BJ (cell line): ENCODE measurements at regions not wholly inside any gene's neighbourhood (a gene's known extent, or its start where the extent isn't known, plus 50 kb on each side); places are given as distances from the start of the nearest gene placed in this dataset.

Source experiments
- CTCF ChIA-PET: fragments of 350-600 bp; formaldehyde crosslinking; extraction: SDS; loops from one replicate; lab custom pipeline; 2021; ENCODE audit warnings: antibody characterized with exemption, inconsistent platforms; lab: Yijun Ruan, JAX
- POLR2A ChIA-PET: fragments of 300-600 bp; sonication (Branson Sonifier 250); formaldehyde crosslinking; extraction: SDS; loops from one replicate; lab custom pipeline; 2021; ENCODE audit warnings: antibody characterized with exemption; lab: Charles Lee
- DNase-seq: peaks from one replicate; pipeline ENCODE4 v3.0.0-alpha.2; 2011; ENCODE audit warnings: low read depth
- H3K27me3 ChIP-seq: 2 replicates; pipeline ENCODE4 v1.6.0; 2011; ENCODE audit warnings: low read length; ENCODE audit not compliant: control insufficient read depth, insufficient read depth
- H3K36me3 ChIP-seq: 2 replicates; pipeline ENCODE4 v1.5.1; 2011; ENCODE audit warnings: low read length; ENCODE audit not compliant: control insufficient read depth, insufficient read depth
- H3K4me3 ChIP-seq: 2 replicates; pipeline ENCODE4 v1.5.1; 2011; ENCODE audit warnings: low read depth, mild to moderate bottlenecking, control low read depth, low read length
- TF ChIP-seq, protein P1 (sequence below): IDR thresholded peaks from 2 replicates; pipeline ENCODE4 v1.5.1; 2011; ENCODE audit warnings: low read depth, mild to moderate bottlenecking, control low read depth, inconsistent platforms, low read length, moderate library complexity; ENCODE audit not compliant: insufficient read depth

DNA sequence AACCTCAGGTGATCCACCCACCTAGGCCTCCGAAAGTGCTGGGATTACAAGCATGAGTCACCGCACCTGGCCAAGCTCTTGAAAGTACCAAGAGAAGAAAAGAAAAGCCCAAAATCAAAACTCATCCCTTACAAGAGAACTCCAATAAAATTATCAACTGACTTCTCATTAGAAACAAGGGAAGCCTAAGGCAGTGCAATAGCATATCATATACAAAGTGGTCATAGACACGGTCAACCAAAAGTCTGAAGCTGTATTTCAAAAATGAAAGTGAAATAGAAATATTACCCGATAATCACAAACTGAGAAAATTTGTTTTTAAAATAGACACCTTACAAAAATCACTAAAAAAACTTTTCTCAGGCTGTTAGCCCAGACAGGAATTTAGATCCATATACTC lies 1321.1 kb upstream of the GJE1 start:
- H3K27me3 ChIP-seq: no peaks in the 10 kb centered on the region
- ChIA-PET CTCF (no interaction called here), POLR2A (no interaction called here)
- H3K4me3 ChIP-seq: no peak overlapping the region
- H3K36me3 ChIP-seq: no peaks in the 10 kb centered on the region
- TF ChIP-seq, protein P1, sequence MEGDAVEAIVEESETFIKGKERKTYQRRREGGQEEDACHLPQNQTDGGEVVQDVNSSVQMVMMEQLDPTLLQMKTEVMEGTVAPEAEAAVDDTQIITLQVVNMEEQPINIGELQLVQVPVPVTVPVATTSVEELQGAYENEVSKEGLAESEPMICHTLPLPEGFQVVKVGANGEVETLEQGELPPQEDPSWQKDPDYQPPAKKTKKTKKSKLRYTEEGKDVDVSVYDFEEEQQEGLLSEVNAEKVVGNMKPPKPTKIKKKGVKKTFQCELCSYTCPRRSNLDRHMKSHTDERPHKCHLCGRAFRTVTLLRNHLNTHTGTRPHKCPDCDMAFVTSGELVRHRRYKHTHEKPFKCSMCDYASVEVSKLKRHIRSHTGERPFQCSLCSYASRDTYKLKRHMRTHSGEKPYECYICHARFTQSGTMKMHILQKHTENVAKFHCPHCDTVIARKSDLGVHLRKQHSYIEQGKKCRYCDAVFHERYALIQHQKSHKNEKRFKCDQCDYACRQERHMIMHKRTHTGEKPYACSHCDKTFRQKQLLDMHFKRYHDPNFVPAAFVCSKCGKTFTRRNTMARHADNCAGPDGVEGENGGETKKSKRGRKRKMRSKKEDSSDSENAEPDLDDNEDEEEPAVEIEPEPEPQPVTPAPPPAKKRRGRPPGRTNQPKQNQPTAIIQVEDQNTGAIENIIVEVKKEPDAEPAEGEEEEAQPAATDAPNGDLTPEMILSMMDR: no peak
- no peak for DNase-seq

DNA sequence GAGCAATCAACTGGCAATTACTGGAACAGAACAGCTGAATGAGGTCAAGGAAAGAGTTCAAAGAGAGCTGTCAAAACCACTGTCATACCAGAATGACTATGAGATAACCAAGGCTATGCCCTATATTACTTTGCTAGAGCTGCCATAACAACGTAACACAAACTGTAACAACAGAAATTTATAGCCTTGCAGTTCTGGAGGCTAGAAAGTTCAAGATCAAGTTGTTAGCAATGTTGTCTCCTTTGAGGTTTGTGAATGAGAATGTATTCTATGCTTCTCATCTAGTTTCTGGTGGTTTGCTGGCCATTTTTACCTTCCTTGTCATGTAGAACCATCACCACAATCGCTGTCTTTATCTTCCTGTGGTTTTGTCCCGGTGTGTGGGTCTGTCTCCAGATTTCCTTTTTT lies 1323.0 kb upstream of the GJE1 start:
- CTCF ChIA-PET: no interaction called here
- TF ChIP-seq, protein P1: no peak
- Histone ChIP-seq H3K27me3 (no peaks in the 10 kb centered on the region), H3K36me3 (no peaks in the 10 kb centered on the region), H3K4me3 (no peak overlapping the region)
- DNase-seq: no peak
- POLR2A ChIA-PET: no interaction called here

DNA sequence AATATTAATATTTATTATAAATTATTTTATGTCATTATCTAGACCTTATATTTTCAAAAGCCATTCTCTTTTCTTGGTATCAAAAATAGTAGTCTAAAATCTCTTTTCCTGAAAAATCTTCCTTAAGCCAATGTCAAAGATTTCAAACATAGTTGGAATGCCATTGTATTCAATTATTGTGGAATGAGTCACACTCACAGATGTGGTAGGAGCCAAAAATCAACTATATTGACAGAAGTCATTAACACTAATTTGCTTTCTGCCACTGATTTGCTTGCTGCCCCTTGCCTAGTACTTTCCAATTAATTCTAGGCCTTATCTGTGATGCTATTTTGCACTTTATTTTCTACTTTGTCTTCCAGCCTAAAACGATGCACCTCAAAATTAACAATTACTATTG lies 1326.3 kb upstream of the GJE1 start:
- TF ChIP-seq, protein P1: no peak
- ChIA-PET CTCF (no interaction called here), POLR2A (no interaction called here)
- Histone ChIP-seq H3K36me3 (no peaks in the 10 kb centered on the region), H3K4me3 (no peak overlapping the region), H3K27me3 (no peaks in the 10 kb centered on the region)
- no peak for DNase-seq

DNA sequence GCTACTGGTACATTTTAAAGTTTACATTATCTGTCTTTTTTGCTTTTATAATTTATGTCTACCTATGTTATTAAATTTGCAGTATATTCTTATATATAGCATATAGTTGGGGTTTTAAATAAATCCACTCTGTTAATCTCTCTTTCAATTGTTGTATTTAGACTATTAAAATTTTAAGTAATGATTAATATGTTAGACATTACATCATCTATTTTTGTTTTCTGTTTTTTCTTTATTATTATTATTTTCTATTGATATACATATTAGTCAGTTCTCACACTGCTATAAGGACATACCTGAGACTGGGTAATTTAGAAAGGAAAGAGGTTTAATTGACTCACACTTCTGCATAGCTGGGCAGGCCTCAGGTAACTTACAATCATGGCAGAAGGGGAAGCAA lies 1338.2 kb upstream of the GJE1 start:
- Histone ChIP-seq H3K4me3 (no peak overlapping the region), H3K36me3 (no peaks in the 10 kb centered on the region), H3K27me3 (no peaks in the 10 kb centered on the region)
- POLR2A ChIA-PET: no interaction called here
- no peak for DNase-seq
- TF ChIP-seq, protein P1: no peak
- CTCF ChIA-PET: no interaction called here

DNA sequence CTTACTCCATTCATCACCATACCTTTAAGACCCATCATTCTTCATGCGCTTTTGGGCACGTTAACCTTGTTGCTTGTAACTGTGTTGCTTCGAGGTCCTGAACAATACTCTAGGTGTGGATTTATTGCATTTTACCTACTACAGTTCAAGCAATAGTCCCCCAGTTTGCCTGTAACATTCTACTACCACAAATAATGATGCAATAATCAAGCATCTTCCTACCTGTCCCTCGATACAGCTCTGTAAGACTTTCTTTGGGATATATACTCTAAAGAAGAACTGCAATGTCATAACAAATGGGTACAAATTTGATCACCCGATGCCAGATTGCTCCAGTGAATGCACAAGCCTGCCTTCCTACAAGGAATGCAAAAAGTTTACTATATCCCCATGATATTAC lies 1342.6 kb upstream of the GJE1 start:
- TF ChIP-seq, protein P1: no peak
- ChIA-PET POLR2A (no interaction called here), CTCF (no interaction called here)
- no peak for DNase-seq
- H3K27me3 ChIP-seq: no peaks in the 10 kb centered on the region
- no peaks in the 10 kb centered on the region for H3K36me3 ChIP-seq
- no peak overlapping the region for H3K4me3 ChIP-seq
